ENCODE measurements at regions not wholly inside any gene's neighbourhood (a gene's known extent, or its start where the extent isn't known, plus 50 kb on each side); places are given as distances from the start of the nearest gene placed in this dataset.

- Mint-ChIP-seq H3K4me1 (peaks cover 39 to 54% (median 51%) of the 10 kb centered on the region in 3 donors), H3K9me3 (no peaks in the 10 kb centered on the region), H3K27ac (no peak overlapping the region), H3K27me3 (no peaks in the 10 kb centered on the region), H3K36me3 (no peaks in the 10 kb centered on the region), H3K4me3 (peak overlapping the region in 1 of 4 donors; percentile 35)
These were observed 402.0 kb upstream of the TBL1XR1 start for GRCh38 chr3:177599326-177599725.

- Mint-ChIP-seq H3K36me3 (no peaks in the 10 kb centered on the region), H3K27ac (no peak overlapping the region)
These were observed 402.6 kb upstream of the TBL1XR1 start for GRCh38 chr3:177599837-177600236.

GRCh38 chr3:177600411-177600810 is 403.1 kb upstream of the TBL1XR1 start:
- Mint-ChIP-seq H3K27me3 (no peaks in the 10 kb centered on the region), H3K36me3 (no peaks in the 10 kb centered on the region), H3K4me1 (peaks cover 42 to 56% (median 55%) of the 10 kb centered on the region in 3 donors), H3K27ac (no peak overlapping the region), H3K9me3 (peaks cover 0 to 2% (median 2%) of the 10 kb centered on the region in 3 donors), H3K4me3 (no peak overlapping the region)

More at GRCh38 chr3:177599837-177600236, 402.6 kb upstream of the TBL1XR1 start:
- Mint-ChIP-seq H3K4me1 (peaks cover 41 to 54% (median 52%) of the 10 kb centered on the region in 3 donors), H3K9me3 (no peaks in the 10 kb centered on the region), H3K4me3 (peak overlapping the region in 1 of 4 donors; percentile 43), H3K27me3 (no peaks in the 10 kb centered on the region)

GRCh38 chr3:177601152-177601551 is 403.9 kb upstream of the TBL1XR1 start:
- no peak overlapping the region for H3K4me3 Mint-ChIP-seq
- H3K27me3 Mint-ChIP-seq: no peaks in the 10 kb centered on the region
- no peaks in the 10 kb centered on the region for H3K36me3 Mint-ChIP-seq
- peaks cover 0 to 2% (median 2%) of the 10 kb centered on the region in 3 donors for H3K9me3 Mint-ChIP-seq
- peaks cover 42 to 55% (median 54%) of the 10 kb centered on the region in 3 donors for H3K4me1 Mint-ChIP-seq
- H3K27ac Mint-ChIP-seq: peak overlapping the region in 1 of 3 donors; percentile 69

- H3K27me3 Mint-ChIP-seq: no peaks in the 10 kb centered on the region
- peak overlapping the region in 1 of 4 donors; percentile 56 for H3K4me3 Mint-ChIP-seq
- H3K9me3 Mint-ChIP-seq: peaks cover 0 to 2% (median 2%) of the 10 kb centered on the region in 3 donors
- H3K36me3 Mint-ChIP-seq: no peaks in the 10 kb centered on the region
- H3K4me1 Mint-ChIP-seq: peaks cover 38 to 47% (median 44%) of the 10 kb centered on the region in 3 donors
- peak overlapping the region in 1 of 3 donors; percentile 3 for H3K27ac Mint-ChIP-seq
These were observed 405.4 kb upstream of the TBL1XR1 start for GRCh38 chr3:177602601-177603147.

- Mint-ChIP-seq H3K4me1 (peaks cover 33 to 42% (median 39%) of the 10 kb centered on the region in 3 donors), H3K4me3 (peak overlapping the region in 2 of 4 donors; percentile 1 to 56), H3K9me3 (peaks cover 0 to 2% (median 2%) of the 10 kb centered on the region in 3 donors), H3K27me3 (no peaks in the 10 kb centered on the region), H3K36me3 (no peaks in the 10 kb centered on the region), H3K27ac (no peak overlapping the region)
These were observed 405.9 kb upstream of the TBL1XR1 start for GRCh38 chr3:177603148-177603603.

GRCh38 chr3:177604181-177604580 is 406.9 kb upstream of the TBL1XR1 start:
- no peaks in the 10 kb centered on the region for H3K27me3 Mint-ChIP-seq
- H3K36me3 Mint-ChIP-seq: no peaks in the 10 kb centered on the region
- H3K27ac Mint-ChIP-seq: no peak overlapping the region

GRCh38 chr3:177606891-177607290 is 409.6 kb upstream of the TBL1XR1 start:
- Mint-ChIP-seq H3K27ac (no peak overlapping the region), H3K4me1 (peaks cover 21 to 25% (median 25%) of the 10 kb centered on the region in 3 donors), H3K27me3 (no peaks in the 10 kb centered on the region), H3K9me3 (peaks cover 0 to 2% (median 2%) of the 10 kb centered on the region in 3 donors), H3K4me3 (no peak overlapping the region), H3K36me3 (no peaks in the 10 kb centered on the region)

More at GRCh38 chr3:177604181-177604580, 406.9 kb upstream of the TBL1XR1 start:
- H3K9me3 Mint-ChIP-seq: peaks cover 0 to 2% (median 2%) of the 10 kb centered on the region in 3 donors
- no peak overlapping the region for H3K4me3 Mint-ChIP-seq
- peaks cover 27 to 37% (median 34%) of the 10 kb centered on the region in 3 donors for H3K4me1 Mint-ChIP-seq

GRCh38 chr3:177607589-177607988 is 410.3 kb upstream of the TBL1XR1 start:
- Mint-ChIP-seq H3K27me3 (no peaks in the 10 kb centered on the region), H3K27ac (no peak overlapping the region), H3K9me3 (peaks cover 0 to 2% (median 2%) of the 10 kb centered on the region in 3 donors), H3K4me3 (no peak overlapping the region), H3K36me3 (no peaks in the 10 kb centered on the region), H3K4me1 (peaks cover 15 to 23% (median 18%) of the 10 kb centered on the region in 3 donors)

- Mint-ChIP-seq H3K27me3 (no peaks in the 10 kb centered on the region), H3K9me3 (peaks cover 0 to 2% (median 2%) of the 10 kb centered on the region in 3 donors), H3K27ac (peak overlapping the region in 1 of 3 donors; percentile 54), H3K4me3 (no peak overlapping the region), H3K4me1 (peaks cover 11 to 19% (median 14%) of the 10 kb centered on the region in 3 donors), H3K36me3 (no peaks in the 10 kb centered on the region)
These were observed 411.2 kb upstream of the TBL1XR1 start for GRCh38 chr3:177608443-177608842.

GRCh38 chr3:177609613-177610012 is 412.3 kb upstream of the TBL1XR1 start:
- no peaks in the 10 kb centered on the region for H3K36me3 Mint-ChIP-seq
- H3K27ac Mint-ChIP-seq: no peak overlapping the region
- H3K4me1 Mint-ChIP-seq: peaks cover 7 to 13% (median 11%) of the 10 kb centered on the region in 3 donors
- H3K9me3 Mint-ChIP-seq: peaks cover 0 to 2% (median 2%) of the 10 kb centered on the region in 3 donors
- no peaks in the 10 kb centered on the region for H3K27me3 Mint-ChIP-seq
- H3K4me3 Mint-ChIP-seq: no peak overlapping the region

- Mint-ChIP-seq H3K27ac (no peak overlapping the region), H3K27me3 (no peaks in the 10 kb centered on the region), H3K36me3 (no peaks in the 10 kb centered on the region), H3K4me3 (no peak overlapping the region), H3K4me1 (peaks cover 3 to 11% (median 10%) of the 10 kb centered on the region in 3 donors), H3K9me3 (peaks cover 0 to under 1% (median 0%) of the 10 kb centered on the region in 3 donors)
These were observed 413.0 kb upstream of the TBL1XR1 start for GRCh38 chr3:177610262-177610661.

GRCh38 chr3:177610686-177611633 is 413.7 kb upstream of the TBL1XR1 start:
- no peak overlapping the region for H3K4me3 Mint-ChIP-seq
- H3K27me3 Mint-ChIP-seq: no peaks in the 10 kb centered on the region
- H3K4me1 Mint-ChIP-seq: peaks cover 3 to 11% (median 10%) of the 10 kb centered on the region in 3 donors
- H3K27ac Mint-ChIP-seq: no peak overlapping the region
- H3K9me3 Mint-ChIP-seq: no peaks in the 10 kb centered on the region
- no peaks in the 10 kb centered on the region for H3K36me3 Mint-ChIP-seq

- H3K27me3 Mint-ChIP-seq: no peaks in the 10 kb centered on the region
- H3K9me3 Mint-ChIP-seq: no peaks in the 10 kb centered on the region
- H3K4me3 Mint-ChIP-seq: no peak overlapping the region
- peaks cover 3 to 14% (median 11%) of the 10 kb centered on the region in 3 donors for H3K4me1 Mint-ChIP-seq
- no peaks in the 10 kb centered on the region for H3K36me3 Mint-ChIP-seq
- no peak overlapping the region for H3K27ac Mint-ChIP-seq
These were observed 414.6 kb upstream of the TBL1XR1 start for GRCh38 chr3:177611752-177612334.

- H3K4me3 Mint-ChIP-seq: no peak overlapping the region
- H3K9me3 Mint-ChIP-seq: no peaks in the 10 kb centered on the region
- no peaks in the 10 kb centered on the region for H3K36me3 Mint-ChIP-seq
- peak overlapping the region in 1 of 3 donors; percentile 1 for H3K27ac Mint-ChIP-seq
- no peaks in the 10 kb centered on the region for H3K27me3 Mint-ChIP-seq
- H3K4me1 Mint-ChIP-seq: peaks cover 3 to 11% (median 11%) of the 10 kb centered on the region in 3 donors
These were observed 416.6 kb upstream of the TBL1XR1 start for GRCh38 chr3:177613901-177614300.

Data from IgD-negative memory B cell (primary cell).